Fibroblast of peridontal ligament (primary cell): ENCODE measurements at regions not wholly inside any gene's neighbourhood (a gene's known extent, or its start where the extent isn't known, plus 50 kb on each side); places are given as distances from the start of the nearest gene placed in this dataset.
A peak's percentile ranks its signal among the peaks of the same experiment; 100 is the strongest.
"Not testable (repeated sequence)": the region's sequence is repeated elsewhere in the genome, so short reads cannot be mapped to it uniquely, and the experiment has no call there.

Experiments
- DNase-seq: peaks from one replicate; pipeline ENCODE4 v3.0.0-alpha.2; 2010; ENCODE audit errors: extremely low read depth

DNA sequence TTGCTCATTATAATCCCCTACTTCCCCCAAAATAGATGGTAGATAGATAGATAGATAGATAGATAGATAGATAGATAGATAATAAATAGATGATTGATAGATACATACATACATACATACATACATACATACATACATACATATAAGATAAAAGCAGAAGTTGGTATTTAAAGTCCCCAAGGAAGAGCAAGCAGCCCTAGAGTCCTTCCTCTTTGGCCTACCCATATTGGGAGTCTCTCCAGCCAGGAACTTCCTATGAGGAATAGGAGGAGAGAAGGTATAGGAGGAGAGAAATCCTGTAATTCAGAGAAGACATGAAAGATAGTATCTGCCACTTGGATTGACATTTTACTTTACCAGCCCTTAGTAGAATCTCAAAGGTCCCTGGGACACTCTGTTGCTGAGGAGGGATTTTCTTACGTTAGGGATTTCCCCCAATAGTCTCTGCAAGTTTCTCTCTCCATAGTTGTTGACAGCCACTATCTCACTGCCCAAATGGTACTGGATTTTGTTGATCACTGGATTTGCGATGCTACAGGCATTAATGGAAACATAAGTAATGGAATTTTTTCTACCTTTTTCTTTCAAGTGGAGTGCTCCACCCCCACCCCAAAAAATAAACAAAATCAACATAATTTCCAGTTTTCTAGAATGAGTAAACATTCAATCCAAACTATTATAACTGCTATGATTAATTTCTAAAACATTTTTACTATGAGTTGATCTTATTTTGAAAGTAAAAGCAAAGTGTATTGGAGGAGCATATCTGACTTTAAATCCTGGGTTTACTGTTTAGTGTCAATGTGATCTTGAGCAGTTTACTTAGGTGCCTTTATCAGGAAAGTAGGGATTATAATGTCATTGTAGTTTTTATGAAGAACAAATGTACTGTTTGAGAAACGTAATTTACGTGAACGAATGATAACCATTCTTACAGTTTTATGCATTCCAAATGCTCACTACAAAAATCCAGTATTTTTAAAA is 93.2 kb upstream of the TNFSF4 start:
- DNase-seq, result no peak

DNA sequence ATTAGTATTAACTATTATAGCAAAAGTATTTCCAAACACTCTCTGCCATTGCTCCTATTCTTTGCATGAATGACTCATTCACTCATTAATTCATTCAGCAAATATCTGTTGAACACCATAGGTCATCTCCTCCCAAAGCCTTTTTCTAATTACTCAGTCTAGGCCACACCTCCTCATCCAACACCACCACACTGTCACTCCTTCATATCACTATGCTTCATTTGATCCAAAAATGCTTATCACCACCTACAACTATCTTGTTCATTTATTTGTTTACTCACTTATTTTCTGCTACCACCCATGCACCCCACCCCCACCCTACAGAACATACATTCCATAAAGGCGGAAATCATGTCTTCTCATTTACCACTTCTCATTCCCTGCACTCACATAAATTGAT is 94.4 kb upstream of the TNFSF4 start:
- no peak for DNase-seq

DNA sequence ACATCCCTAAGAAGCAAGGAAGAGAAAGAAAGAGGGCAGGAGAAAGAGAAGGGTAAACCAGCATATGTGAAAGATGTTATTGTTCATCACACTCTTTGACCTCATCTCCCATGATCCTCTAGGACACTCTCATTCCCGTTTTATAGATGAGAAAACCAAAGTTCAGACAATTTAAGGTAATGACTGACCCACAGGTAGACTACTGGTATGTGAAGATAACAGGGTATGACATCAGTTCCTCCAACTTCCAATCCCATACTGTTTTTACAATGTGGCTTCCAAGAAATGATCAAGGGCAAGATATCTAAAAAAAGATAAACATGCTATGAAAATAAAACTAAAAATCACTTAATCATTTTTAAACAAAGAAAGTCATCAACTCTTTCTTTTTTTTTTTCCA is 95.2 kb upstream of the TNFSF4 start:
- DNase-seq, result no peak

DNA sequence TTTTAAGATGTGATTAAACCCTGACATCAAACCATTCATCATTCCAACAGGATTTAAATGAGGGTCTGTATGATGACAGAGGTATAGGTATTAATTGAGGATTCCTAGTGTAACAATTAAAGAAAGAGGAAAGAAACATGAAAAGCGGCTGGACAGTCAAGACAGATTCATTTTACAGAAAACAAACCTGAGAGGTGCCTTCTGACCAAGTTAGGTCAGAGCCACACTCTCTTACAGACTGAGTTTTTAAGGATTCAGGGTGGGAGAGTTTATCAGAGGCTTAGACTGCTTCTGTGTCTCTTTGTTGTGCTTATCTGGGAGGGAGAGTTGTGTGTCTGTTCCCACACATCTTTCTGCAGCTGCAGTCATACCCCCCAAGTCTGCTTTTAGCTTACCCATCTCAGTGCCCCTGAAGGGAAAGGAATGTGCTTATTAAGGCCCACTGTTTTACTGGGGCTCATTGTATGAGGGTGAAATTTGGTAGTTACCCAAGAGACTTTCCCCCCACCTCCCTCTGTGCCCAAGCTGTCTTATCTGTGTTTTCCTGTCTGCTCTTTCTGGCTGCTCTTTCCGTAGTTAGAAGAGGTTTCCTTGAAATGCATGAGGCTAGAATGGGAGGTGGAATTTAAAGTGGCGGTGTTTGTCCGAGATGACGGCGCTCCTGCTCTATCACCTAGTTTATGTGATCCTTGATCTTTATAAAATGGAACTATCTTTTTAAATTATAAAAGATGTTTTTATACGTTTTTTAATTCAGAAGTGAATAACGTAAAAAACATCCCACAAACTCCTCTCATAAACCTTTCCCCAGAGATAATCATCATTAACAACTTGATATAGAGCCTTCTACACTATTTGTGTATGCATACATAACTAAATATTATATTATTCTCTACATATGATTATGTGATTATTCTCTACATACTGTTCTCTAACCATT is 96.0 kb upstream of the TNFSF4 start:
- DNase-seq, result no peak

DNA sequence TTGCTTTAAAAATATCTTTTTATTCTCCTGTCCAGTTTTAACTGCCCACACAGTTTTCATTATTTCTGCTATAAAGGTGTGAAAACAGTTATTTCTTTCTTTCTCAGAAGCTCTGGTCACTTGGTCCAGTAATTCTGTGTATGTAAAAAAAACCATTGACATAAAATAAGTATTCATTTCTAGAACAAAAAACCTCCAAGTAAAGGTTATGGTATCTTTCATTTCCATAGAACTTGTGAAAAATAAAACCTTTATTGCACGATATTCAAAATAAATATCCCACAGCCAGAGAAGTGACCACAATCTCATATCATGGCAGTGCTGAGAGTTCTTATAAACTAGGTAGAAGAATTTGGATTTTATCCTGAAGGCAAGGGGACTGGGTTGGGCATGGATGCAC is 96.9 kb upstream of the TNFSF4 start:
- DNase-seq, result no peak

DNA sequence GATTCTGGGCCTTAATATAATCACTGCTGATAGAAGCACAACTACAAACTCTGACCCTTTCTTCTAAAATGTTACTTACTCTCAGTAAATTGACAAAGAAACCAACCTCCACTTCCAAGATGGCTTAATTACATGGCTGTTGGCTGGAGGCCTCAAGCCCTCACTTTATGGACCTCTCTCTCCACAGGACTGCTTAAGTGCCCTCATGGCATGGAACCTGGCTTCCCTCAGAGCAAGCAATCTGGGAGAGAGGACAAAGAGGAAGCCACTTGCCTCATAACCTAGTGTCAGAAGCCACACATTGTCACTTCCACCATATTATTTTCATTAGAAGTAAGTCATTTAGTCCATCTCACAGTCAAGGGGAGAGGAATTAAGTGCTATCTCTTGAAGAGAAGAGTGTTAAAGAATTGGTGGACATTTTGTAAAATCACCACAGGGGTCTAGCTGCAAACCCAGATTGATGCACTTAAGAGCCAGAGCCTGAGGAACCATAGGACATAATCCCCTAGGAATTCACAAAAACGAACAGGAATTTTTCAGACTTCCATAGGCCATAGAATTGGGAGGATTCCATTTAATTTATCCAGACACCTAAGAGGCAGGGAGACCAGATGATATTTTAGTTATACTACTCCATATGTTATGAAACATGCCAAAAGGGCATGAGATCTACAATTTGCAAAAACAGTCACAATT is 97.5 kb upstream of the TNFSF4 start:
- no peak for DNase-seq

DNA sequence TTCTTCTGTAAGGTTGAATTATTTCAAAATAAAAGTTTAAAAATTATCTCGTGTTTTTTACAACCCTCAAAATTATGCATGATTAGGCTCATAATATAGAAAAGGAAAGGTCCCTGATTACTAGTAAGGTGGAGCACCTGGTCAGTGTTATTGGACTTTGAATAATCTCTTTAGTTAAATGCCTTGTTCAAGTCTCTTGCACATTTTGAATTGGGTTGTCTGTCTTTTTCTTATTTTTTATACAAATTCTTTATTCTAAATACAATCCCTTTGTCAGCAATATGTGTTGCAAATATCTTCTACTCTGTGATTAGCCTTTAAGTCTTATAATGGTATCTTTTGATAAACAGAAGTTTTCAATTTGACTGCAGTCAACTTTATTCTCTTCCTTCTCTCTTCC is 100.7 kb upstream of the TNFSF4 start:
- no peak for DNase-seq

DNA sequence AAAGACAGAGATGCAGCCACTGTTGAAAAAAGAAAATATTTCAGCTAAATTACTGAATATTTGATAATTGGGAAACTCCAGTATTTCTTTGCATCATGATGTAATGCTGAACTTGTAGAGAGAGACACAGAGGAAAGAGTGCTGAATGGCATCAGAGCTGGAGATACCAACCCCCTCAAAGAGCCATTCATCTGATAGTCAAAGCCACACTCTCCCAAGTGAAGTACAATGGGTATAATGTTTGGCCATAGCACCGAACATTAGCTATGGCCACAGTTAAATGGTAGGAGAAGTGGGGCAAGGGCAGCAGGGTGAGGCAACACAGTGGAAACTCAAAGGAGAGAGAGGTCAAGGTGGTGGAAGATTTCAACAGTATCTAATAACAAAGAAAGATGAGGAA is 107.5 kb upstream of the TNFSF4 start:
- no peak for DNase-seq

DNA sequence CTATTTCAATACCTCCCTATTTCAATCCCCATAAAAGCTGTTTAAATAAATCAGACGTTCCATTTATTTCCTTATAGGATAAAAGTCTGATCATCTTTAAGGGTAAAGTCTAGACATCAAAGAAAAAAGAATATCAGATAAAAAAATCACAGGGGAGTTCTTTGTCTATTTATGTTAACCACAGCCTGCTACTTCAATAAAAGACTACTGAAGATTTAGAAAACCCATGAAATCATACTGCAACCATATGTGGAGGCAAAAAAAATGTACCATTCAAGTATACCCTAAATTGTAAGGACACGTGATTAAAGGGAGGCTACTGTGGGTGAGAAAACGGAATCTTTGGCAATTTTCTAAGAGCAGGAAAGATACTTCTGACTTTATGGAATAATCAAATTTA is 108.2 kb upstream of the TNFSF4 start:
- no peak for DNase-seq

DNA sequence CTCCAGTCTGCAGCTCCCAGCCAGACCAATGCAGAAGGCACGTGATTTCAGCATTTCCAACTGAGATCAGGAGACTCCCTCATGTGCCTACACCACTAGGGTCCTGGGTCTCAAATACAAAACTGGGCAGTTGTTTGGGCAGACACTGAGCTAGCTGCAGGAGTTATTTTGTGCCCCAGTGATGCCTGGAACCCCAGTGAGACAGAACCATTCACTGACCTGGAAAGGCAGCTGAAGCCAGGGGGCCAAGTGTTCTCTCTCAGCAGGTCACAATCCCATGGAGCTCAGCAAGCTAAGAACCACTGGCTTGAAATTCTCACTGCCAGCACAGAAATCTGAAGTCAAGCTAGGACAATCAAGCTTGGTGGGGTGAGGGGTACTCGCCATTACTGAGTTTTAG is 111.7 kb upstream of the TNFSF4 start:
- DNase-seq, result no peak

DNA sequence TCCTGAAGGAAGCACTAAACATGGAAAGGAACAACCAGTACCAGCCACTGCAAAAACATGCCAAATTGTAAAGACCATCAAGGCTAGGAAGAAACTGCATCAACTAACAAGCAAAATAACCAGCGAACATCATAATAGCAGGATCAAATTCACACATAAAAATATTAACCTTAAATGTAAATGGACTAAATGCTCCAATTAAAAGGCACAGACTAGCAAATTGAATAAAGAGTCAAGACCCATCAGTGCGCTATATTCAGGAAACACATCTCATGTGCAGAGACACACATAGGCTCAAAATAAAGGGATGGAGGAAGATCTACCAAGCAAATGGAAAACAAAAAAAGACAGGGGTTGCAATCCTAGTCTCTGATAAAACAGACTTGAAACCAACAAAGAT is 117.2 kb upstream of the TNFSF4 start:
- DNase-seq, result not testable (repeated sequence)

DNA sequence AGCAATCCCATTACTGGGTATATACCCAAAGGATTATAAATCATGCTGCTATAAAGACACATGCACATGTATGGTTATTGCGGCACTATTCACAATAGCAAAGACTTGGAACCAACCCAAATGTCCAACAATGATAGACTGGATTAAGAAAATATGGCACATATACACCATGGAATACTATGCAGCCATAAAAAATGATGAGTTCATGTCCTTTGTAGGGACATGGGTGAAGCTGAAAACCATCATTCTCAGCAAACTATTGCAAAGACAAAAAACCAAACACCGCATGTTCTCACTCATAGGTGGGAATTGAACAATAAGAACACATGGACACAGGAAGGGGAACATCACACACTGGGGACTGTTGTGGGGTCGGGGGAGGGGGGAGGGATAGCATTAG is 120.9 kb upstream of the TNFSF4 start:
- DNase-seq, result not testable (repeated sequence)

DNA sequence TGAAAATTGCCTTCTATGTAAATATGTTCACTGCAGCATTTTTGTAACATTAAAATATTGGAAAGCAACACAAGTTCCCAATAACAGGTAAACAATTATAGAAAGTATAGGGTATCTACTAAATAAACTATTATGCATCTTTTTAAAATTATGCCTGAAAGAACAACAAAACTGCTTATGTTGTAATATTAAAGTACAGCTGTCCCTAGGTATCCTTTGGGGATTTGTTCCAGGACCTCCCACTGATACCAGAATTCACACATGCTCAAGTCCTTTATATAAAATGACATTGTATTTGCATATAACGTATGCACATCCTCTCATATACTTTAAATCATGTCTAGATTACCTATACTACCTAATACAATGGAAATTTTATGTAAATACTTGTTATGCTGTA is 121.8 kb upstream of the TNFSF4 start:
- DNase-seq, result no peak

DNA sequence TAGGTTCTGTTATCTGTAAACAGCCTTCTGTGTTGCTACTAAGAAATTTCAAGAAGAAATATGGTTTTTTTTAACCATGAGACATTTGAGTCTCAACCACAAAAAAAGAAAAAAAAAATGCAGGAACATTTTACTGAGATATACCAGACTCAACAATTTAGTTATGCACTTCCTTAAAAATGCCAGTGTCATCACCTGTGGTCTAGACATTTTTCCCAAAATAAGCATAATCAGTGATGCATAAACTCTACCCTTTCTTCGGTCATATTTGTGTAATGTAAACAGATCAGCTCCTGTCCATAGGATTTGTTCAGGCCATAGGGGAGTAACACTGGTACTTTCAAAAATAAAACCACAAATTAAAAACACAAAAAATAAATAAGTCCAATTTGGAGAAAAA is 122.6 kb upstream of the TNFSF4 start:
- peak; percentile 68 for DNase-seq

DNA sequence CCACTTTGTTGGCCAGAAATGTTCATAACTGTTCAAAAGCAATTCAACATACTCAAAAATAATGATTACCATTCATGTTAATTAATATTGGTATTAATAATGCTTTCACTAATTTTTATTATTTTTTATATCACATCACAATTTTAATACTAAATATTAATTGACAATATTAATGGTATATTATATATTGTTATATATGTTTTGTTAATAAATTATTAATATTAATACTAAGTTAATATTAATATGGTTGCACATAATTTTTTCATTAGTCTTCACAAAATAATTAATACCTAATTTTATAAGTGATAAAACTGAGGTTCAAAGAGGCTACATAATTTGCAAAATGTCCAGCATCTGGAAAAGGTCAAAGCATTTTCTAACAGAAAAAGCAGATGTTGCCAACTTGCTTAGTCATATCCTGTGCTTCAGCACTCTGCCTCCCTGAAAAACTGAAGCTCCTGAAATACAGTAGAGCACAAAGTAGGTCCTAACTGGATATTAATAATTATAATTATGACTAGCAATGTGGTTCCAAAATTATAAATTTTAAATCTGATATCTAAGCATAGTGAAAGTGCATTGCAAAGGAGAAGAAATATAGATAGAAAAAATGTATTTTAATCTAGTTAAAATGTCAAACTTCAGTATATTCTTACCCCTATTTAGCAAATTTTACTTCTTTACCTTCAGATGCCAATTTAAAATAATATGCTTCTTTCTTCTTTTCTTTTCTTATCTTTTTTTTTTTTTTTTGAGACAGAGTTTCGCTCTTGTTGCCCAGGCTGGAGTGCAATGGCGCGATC is 123.2 kb upstream of the TNFSF4 start:
- peak; percentile 81 for DNase-seq

DNA sequence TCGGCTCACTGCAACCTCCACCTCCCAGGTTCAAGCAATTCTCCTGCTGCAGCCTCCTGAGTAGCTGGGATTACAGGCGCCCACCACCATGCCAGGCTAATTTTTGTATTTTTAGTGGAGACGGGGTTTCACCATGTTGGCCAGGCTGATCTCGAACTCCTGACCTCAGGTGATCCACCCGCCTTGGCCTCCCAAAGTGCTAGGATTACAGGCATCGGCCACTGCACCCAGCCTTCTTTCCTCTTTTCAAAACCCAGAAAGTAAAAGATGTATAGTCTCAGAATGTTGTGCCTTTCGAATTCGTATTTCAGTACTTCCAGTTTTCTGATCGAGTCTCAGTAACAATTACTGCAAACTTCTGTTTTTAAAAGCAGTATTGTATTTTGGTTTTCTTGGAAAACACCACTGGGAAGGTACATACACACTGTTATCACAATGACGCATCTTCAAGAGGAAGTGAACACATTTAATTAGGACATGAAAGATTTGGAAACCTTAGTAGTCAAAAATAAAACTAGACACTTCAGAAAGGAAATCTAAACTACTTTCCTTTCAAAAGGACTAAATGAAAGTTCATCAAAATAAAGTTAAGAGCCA is 123.9 kb upstream of the TNFSF4 start:
- peak; percentile 5 for DNase-seq

DNA sequence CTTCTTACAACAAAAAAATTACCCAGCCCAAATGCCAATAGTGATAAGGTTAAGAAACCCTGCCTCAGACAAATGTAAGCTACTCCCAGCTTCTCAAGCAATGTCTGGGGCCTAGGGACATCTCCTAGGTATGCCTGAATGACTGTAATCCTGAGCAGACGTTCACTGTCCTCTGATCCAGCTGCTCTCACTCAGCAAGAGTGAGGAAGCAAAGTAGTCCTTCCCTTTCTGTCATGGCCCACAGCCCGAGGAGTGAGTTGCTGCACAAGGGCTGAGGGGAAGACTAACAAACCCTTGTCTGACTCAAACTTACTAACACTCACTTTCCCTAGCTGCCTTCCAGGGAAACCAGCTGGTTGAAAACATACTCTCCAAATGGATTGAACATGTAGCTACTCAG is 124.9 kb upstream of the TNFSF4 start:
- peak; percentile 73 for DNase-seq

DNA sequence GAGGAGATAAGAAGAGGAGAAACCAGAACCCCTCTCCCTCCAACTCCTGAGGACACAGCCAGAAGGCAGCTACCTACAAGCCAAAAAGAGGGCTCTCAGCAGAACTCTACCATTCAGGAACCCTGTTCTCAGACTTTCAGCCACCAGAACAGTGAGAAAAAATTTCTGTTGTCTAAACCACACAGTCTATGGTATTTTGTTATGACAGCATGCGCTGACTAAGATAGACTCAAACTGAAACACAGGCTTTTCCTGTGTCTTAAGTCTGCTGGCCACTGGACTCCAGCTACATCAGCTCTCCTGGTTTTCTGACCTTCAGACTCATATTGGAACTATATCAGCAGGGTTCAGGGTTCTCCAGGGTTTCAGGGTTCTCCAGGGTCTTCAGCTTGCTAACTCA is 126.5 kb upstream of the TNFSF4 start:
- DNase-seq, result peak; percentile 3

DNA sequence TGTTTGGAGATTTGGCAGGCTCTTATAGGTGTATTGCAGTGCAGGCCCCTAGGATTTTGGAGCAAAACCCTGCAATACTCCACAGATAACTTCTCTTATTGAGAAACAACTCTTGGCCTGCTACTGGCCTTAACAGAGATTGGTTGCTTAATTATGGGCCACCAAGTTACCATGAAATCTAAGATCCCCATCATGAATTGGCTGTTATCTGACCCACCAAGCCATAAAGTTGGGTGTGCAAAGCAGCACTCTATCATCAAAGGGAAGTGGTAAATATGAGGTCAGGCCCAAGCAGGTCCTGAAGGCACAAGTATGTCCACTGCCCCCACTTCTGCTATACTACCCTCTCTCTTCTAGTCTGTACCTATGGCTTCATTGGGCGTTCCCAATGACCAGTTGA is 130.0 kb upstream of the TNFSF4 start:
- no peak for DNase-seq

DNA sequence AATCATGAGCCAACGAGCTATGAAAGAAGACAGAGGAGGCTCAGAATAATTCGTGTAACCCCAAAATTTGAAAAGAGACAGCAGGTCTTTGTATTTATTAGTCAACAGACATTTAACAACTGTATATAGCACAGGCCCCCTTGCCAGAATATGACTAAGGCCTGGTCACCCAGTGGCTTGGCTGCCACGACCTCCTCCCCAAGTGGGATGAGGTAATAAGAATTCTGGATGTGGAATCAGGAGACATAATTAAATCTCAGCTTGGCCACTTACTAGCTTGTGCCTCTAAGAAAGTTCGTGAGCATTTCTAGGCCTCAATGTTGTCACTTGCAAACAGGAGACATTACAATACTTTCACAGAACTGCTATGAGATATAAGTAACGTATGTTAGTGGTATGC is 134.2 kb upstream of the TNFSF4 start:
- peak; percentile 63 for DNase-seq

DNA sequence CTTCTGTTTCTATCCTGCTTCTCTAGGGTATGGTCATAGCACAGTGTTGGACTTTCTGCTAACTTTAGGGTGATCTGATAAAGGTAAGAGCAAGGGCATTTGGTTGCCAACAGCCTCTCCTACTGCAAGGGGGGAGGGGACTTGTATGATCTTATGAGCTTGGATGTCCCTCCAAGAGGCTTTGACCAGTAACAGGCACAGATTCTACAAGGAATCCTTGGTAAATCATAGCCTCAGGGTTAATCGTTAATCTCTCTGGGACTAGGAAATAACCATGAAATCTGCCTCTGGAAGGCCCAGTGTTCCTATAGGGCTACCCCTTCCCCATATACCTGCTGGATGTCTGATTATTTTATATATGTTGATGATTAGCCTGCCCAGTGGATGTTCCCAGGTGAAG is 134.8 kb upstream of the TNFSF4 start:
- DNase-seq, result no peak
